GM21786 (cell line): ENCODE measurements at regions not wholly inside any gene's neighbourhood (a gene's known extent, or its start where the extent isn't known, plus 50 kb on each side); places are given as distances from the start of the nearest gene placed in this dataset.
A peak's percentile ranks its signal among the peaks of the same experiment; 100 is the strongest.
"Not testable (repeated sequence)": the region's sequence is repeated elsewhere in the genome, so short reads cannot be mapped to it uniquely, and the experiment has no call there.

Source experiments
- ATAC-seq: cut with Tn5 transposase; IDR thresholded peaks from one replicate; pipeline ENCODE4 v1.9.1; 2021; ENCODE audit not compliant: unreplicated experiment

DNA sequence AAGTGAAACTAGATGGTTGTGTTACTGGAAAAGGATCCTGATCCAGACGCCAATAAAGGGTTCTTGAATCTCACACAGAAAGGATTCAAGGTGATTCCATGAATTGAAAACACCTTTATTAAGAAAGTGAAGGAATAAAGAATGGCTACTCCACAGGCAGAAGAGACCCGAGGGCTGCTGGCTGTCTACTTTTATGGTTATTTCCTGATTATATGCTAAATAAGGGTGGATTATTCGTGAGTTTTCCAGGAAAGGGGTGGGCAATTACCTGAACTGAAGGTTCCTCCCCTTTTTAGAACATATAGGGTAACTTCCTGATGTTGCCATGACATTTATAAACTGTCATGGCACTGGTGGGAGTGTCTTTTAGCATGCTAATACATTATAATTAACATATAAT is 50.9 kb upstream of the WARS2 start:
- no peak for ATAC-seq

GRCh38 chr1:119204197-119204960 is 63.9 kb upstream of the WARS2 start:
- no peak for ATAC-seq

DNA sequence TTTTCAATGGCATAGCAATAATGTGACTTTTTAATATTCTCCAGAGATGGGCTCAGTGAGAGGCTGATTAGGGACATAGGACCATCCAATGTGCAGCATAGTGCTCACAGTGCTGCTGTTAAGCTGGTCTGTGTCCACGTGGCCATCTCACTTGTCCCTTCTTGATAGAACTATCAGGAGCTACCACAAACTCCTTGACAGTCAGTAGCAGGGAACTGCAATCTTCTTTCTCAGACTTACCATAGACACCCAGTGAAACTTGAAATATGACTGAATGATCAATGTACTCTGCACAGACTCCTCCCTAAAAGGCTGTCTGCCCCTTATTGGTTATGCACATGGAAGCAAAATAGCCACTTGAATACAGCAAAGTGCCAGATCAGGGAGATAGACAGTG is 64.5 kb upstream of the WARS2 start:
- ATAC-seq, result no peak

DNA sequence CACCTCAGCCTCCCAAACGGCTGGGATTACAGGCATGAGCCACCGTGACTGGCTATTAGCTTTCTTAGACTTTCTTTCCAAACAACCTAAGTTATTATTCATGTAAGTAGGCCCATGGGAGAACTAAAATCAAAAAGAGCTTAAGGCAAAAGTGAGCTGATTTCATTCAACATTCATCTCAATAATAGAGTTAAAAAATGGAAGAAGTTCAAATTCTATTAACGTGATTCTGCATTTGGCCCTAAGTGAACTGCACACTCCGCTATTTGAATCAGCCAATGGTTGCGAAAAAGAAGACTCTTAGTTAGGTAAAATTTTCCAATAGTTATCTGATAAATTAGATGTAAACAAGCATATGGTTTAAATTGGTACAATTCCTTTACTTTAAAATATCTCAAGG is 68.6 kb upstream of the WARS2 start:
- ATAC-seq, result no peak

DNA sequence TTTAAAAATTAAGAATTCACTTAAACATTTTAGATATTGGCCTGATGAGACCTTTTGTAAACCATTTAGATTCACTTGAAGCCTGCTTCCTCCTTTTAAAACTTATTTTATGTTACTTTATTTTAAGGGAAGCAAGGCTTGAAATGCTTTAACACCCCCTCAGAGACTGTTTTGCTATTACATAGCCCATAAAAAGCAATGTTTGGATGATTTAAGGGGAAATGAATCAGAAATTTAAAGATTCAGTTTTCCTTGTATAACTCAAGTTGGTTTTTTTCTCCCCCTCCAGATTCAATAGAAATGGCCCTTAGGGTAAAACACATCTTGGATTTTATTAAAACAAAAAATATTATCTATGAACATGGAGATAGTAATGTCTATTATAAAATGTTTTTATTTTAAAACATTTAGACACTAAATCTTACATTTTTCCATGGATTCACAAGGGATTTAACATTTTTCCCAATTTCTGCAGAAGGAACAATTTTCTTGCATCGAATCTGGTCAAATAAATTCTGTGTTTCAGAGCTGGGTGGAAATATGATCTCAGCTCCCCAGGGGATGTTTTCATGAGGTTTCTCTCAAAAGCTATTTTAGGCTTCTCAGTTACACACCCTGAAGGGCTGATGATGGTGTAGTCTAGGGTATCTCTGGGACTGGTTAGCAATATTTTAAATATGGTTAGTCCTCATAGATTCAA is 69.3 kb upstream of the WARS2 start:
- no peak for ATAC-seq

GRCh38 chr1:119210296-119210649 is 69.8 kb upstream of the WARS2 start:
- ATAC-seq, result no peak

GRCh38 chr1:119213213-119213612 is 72.8 kb upstream of the WARS2 start:
- ATAC-seq, result not testable (repeated sequence)

DNA sequence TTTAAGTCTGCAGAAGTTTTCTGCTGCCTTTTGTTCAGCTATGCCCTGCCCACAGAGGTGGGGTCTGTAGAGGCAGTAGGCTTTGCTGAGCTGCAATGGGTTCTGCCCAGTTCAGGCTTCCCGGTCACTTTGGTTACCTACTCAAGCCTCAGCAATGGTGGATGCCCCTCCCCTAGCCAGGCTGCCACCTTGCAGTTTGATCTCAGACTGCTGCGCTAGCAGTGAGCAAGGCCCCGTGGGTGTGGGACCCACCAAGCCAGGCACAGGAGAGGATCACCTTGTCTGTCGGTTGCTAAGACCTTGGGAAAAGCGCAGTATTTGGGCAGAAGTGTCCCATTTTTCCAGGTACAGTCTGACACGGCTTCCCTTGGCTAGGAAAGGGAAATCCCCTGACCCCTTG is 74.5 kb upstream of the WARS2 start:
- ATAC-seq, result not testable (repeated sequence)

- no peak for ATAC-seq
These were observed 76.9 kb upstream of the WARS2 start for GRCh38 chr1:119217309-119217828.

- no peak for ATAC-seq
These were observed 79.3 kb upstream of the WARS2 start for GRCh38 chr1:119219711-119220110.

DNA sequence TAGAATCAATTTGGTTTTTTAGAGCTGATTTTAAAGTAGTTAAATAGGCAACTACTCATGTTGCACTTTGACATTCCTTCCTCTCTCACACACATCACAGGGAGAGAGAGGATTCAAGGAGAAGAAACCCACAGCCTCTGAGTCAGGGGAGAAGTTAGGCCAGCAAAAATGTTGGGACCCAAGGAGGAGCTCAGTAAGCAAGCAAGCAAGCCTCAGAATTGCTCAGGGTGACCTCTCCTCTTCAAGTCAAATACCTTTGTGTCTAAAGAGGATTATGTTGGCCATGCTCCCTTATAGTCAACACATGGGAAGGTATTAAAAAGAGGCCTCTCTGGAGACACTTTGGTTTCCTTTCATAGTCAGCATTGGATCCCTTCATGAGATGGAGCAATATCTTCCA is 80.5 kb upstream of the WARS2 start:
- no peak for ATAC-seq

GRCh38 chr1:119222271-119222670 is 81.8 kb upstream of the WARS2 start:
- ATAC-seq, result peak; percentile 76

DNA sequence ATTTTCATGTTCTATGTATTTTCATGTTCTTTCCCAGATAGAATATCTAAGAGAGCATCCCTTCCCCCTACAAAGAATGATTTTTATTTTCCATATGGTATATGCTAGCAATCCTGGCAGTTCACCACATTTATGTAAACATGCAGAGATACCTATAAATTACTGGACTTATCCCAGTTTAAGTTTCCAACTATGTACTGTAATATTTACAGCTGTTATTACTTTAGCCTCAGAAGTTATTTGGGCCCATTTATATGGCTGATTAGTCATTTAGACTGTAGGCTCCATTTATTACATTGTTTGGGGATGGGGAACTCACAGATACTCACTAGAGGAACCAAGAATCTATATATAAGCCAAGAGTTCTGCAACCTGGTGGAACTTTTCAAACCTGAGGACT is 84.8 kb upstream of the WARS2 start:
- no peak for ATAC-seq

DNA sequence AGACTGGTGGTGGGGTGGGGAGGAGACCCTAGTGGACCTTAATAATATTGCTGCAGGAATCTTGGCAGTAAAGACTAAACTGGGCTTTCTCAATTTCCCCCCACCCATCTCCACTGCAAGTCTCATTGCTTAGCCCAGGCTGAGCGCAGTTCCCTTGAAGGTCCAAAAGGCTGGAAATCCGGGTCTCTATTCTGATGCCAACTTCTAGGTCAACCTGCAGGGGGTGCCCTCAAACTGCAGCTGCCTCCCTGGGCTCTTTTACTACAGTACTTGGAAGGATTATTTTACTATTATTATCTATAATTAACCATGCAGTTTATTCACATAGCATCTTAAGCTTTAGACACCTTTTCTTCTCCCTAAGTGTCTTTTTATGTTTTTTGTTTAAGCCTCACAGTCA is 85.4 kb upstream of the WARS2 start:
- ATAC-seq, result no peak

DNA sequence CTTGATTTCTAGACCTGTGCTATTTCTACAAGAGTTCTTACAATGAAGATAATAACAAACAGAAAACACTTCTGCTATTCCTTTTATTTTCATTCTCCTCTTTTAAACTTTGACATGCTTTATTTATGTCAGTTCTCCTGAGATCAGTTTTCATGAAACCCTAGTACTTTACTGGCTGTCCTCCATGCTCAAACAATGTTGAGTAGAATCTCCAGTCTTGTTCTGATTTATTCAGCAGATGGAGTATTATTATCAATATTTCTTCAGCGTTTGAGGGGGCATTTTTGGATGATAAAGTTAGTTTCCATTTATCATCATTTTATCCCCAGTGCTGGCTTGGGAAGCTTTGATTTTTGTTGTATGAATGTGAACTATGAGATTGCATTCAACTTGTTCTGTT is 85.9 kb upstream of the WARS2 start:
- no peak for ATAC-seq

GRCh38 chr1:119226913-119227312 is 86.5 kb upstream of the WARS2 start:
- no peak for ATAC-seq

- no peak for ATAC-seq
These were observed 87.0 kb upstream of the WARS2 start for GRCh38 chr1:119227456-119227855.

GRCh38 chr1:119228335-119229080 is 88.1 kb upstream of the WARS2 start:
- ATAC-seq, result no peak

DNA sequence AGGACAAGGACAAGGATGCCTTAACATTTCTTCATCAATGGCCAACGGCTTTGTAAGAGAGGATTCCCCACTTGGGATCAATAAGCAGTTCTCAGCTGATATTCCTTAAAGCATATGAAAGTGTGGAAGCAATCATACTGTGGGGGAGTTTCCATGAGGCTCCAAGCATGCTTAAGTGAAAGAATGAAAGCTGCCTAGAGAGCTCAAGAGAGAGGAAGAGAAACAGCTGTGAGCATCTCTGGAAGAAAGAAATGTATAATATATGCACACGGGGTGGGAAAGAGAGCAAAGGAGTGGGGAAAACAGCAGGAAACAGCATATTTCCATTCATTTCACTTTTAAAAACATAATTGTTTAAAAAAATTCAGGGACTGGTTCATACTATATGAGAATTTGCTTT is 94.7 kb upstream of the WARS2 start:
- no peak for ATAC-seq

DNA sequence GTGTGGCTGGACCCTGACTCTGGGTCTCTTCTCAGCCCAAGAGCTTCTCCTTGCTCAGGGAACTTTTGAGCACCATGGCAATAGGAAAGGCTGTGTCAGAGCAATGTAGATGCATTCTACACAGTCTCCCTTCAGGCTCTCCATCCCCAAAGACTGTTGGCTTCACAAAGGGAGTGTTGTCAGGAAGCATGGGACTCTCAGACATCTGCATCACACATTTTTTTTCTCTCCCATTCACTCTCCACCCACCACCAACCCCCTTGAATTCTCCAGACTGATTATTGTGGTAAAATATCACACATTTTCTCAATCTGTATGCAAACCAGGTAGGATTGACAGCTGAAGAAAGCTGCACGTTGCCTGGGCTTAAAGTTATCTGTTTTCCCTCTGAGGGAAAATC is 105.4 kb upstream of the WARS2 start:
- ATAC-seq, result no peak

DNA sequence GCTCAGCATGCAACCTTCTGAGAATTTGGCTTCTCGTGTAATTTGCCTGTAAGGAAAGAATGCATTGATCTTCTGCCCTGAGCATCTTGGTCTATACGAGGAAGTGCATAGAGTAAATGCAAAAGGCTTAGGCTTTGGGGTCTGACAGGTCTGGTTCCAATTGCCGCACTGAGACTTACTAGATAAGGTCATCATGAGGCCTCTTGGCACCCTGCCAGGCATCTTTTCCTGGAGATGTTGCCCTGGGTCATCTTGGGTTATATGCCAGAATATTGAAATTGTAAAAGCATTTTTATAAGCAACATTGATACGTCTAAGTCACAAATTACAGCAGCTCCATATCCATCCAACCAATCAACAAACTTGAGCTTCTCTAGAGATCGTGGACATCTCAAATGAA is 108.8 kb upstream of the WARS2 start:
- ATAC-seq, result no peak

GRCh38 chr1:119250299-119250698 is 109.8 kb upstream of the WARS2 start:
- no peak for ATAC-seq
